NCI-H345 treated with DMSO at 0.1 percent for 48 hours (cell line): ENCODE measurements at regions not wholly inside any gene's neighbourhood (a gene's known extent, or its start where the extent isn't known, plus 50 kb on each side); places are given as distances from the start of the nearest gene placed in this dataset.
"Not testable (repeated sequence)": the region's sequence is repeated elsewhere in the genome, so short reads cannot be mapped to it uniquely, and the experiment has no call there.

Experiments
- DNase-seq: peaks from one replicate; lab custom pipeline; 2025; ENCODE audit not compliant: unreplicated experiment; lab: John Stamatoyannopoulos, UW

- no peak for DNase-seq
Observed at GRCh38 chr7:149683898-149684297, 89.5 kb downstream of the ZNF467 start.

- no peak for DNase-seq
Observed at GRCh38 chr7:149683181-149683580, 90.2 kb downstream of the ZNF467 start.

DNA sequence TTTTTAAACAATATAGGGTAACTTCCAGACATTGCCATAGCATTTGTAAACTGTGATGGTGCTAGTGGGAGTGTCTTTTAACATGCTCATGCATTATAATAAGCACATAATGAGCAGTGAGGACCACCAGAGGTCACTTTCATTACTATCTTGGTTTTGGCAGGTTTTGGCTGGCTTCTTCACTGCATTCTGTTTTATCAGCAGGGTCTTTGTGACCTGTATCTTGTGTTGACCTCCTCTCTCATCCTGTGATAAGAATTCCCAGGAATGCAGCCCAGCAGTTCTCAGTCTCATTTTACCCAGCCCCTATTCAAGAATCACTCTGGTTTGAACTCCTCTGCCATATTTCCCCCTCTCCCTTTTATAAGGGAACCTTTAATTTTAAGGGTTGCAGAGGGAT is 91.3 kb downstream of the ZNF467 start:
- DNase-seq = no peak

GRCh38 chr7:149681274-149681673 is 92.1 kb downstream of the ZNF467 start:
- no peak for DNase-seq

DNA sequence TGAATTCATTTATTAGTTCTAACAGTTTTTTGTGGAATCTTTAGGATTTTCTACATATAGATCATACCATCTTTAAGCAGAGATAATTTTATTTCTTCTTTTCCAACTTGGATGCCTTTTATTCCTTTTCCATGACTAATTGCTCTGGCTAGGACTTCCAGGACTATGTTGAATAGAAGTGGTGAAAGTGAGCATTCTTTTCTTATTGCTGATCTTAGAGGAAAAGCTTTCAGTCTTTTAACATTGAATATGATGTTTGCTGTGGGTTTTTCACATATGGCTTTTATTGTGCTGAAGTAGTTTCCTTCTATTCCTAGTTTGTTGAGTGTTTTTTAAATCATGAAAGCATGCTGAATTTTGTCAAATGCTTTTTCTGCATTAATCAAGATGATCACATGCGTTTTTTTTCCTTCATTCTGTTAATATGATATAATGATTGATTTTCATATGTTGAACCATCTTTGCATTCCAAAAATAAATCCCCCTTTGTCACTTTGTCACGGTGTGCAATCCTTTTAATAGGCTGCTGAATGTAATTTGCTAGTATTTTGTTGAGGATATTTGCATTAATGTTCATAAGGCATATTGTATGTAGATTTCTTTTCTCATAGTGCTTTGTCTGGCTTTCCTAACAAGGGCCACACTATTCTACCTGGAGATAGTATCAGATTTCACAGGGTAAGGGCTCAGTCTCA is 92.9 kb downstream of the ZNF467 start:
- no peak for DNase-seq

- not testable (repeated sequence) for DNase-seq
Observed at GRCh38 chr7:149674728-149675385, 98.5 kb downstream of the ZNF467 start.

- DNase-seq = no peak
Observed at GRCh38 chr7:149673006-149673405, 100.4 kb downstream of the ZNF467 start.

DNA sequence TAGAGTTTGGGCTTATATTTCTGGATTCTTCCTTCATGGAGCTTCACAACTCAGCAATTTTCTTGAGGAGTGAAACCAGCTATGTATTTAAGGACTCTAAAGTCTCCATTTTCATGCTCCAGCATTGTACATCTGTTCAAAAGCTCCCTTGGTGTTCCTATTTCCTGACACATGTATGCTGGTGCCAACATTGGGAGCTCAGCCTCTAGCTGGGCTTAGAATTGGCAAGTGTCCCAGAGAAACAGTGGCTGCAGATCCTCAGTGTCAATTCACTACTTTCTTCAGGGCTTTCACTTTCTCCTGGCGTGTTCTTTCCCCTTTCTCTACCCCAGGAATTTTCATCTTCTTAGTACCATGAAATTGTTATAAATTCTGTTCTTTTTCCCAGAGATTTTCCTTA is 103.1 kb downstream of the ZNF467 start:
- DNase-seq = no peak

DNA sequence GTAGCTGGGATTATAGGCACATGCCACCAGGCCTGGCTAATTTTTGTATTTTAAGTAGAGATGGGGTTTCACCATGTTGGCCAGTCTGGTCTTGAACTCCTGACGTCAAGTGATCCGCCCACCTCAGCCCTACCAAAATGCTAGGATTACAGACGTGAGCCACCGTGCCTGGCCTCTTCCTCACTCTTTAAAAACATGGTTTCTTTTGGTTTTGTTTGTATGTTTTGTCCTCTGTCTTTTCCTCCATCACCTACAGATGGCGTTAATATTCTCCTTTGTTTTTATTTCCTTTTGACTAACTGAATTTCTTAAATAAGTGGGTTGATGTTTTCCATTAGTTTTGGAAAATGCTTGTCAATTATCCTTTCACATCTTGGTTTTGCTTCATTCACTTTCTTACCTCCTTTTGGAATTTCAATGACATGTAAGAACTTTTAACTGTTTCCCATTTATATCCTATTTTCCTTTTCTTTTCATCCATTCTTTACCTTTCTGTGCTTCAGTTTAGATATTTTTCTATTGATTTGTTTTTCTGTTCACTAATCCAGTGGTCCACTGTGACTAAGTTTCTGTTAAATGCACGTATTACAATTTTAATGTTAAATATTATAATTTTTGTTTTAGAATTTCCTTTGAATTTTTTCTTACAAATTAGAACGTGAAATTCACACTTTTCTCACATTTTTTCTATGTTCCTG is 104.1 kb downstream of the ZNF467 start:
- no peak for DNase-seq

DNA sequence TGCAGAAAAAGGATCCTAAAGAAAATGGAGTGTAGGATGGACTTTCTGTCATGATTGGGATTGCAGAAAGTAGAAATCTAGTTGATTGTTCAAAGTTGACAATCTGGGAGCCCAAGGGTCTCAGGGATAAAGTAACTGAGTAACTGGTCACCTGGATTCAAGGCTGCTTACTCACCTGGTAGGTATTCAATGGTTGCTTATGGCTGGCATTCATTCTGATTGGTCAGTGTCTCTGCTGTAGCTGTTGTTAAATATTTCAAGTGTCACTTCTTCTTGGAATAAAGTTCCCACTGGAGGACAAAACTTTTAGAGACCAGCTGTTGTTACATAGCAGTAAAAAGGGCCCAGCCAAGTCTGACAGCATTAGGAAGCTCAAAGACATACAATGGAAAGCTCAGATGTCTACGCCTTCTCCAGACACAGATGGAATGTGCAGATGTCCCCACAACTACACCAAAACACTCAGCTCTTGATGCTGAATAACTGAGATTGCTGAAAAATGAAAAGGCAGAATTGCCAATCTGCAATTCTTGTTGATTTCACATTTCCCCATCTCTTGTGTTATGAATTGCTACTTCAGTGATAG is 106.9 kb downstream of the ZNF467 start:
- no peak for DNase-seq

DNA sequence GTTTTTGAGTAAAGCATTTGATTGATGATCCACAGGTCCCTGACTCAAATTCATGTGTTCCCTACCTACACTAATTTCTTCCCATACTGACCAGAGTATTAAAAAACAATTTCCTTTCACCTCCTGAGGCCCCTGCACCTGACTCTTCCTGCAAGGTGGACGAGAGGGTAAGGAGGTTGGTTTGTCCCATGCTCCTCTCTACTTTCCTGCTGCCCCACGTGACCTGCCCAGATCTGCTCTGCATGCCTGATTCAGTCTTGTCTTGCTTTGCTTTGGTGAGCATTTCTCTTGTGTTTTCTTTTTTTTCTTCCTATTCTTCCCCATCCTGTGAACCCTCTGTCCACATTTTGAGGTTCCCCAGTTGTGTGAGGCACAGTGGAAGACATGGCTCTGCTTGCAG is 107.8 kb downstream of the ZNF467 start:
- DNase-seq = not testable (repeated sequence)

- DNase-seq = no peak
Observed at GRCh38 chr7:149664666-149665065, 108.7 kb downstream of the ZNF467 start.

DNA sequence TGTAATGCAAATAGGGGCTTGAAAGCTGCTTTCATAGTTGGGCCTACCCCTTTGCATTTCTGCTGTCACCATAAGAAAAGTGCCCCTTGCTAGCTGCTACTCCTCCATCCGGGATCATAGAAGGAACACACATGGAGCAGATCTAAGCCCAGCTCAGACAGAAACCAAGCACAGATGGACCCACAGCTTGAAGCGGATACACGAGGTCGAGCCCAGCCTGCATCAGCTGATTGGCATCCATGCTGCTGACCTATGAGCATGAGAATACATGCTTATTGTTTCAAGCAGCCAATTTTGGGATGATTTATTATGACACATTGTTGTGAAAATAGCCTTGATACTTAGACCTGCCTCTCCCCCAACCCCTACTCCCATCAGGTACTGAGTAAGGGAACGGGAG is 109.2 kb downstream of the ZNF467 start:
- DNase-seq = no peak

GRCh38 chr7:149662591-149663095 is 110.7 kb downstream of the ZNF467 start:
- no peak for DNase-seq

GRCh38 chr7:149655784-149656183 is 117.6 kb downstream of the ZNF467 start:
- no peak for DNase-seq

DNA sequence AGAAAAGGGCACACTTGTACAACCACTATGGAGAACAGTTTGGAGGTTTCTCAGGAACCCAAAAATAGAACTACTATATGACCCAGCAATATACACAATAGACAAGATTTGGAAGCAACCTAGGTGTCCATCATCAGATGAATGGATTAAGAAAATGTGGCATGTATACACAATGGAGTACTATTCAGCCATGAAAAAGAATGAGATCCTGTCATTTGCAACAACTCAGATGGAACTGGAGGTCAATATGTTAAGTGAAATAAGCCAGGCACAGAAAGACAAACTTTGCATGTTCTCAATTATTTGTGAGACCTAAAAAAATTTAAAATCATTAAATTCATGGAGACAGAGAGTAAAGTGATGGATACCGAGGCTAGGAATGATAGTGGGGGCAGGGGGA is 118.8 kb downstream of the ZNF467 start:
- DNase-seq = no peak

- not testable (repeated sequence) for DNase-seq
Observed at GRCh38 chr7:149650190-149650589, 123.2 kb downstream of the ZNF467 start.

GRCh38 chr7:149644754-149645153 is 128.6 kb downstream of the ZNF467 start:
- DNase-seq = no peak

DNA sequence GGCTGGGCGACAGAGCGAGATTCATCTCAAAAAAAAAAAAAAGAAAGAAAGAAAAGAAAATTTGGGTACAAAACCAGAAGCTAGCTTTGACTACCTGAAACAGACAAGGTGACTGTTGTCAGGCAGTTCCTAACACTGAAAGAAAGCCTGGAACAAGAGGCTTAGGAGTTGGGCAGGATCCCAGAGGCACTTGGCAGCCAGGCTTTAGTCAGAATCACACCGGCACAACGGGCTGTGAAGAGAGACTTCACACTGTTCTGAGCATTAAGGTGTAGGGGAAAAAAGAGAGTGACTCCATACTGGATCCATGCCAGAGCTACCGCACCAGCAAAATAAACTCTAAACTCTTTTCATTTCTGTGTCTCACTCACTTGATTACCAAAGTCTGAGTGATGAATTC is 130.8 kb downstream of the ZNF467 start:
- no peak for DNase-seq

- no peak for DNase-seq
Observed at GRCh38 chr7:149638566-149639320, 134.6 kb downstream of the ZNF467 start.
